NCI-H2227 (cell line): ENCODE measurements at regions not wholly inside any gene's neighbourhood (a gene's known extent, or its start where the extent isn't known, plus 50 kb on each side); places are given as distances from the start of the nearest gene placed in this dataset.

ENCODE experiments used
- DNase-seq: peaks from one replicate; lab custom pipeline; 2025; ENCODE audit not compliant: unreplicated experiment; lab: John Stamatoyannopoulos, UW

GRCh38 chr3:147582642-147583041 is 173.5 kb downstream of the ZIC1 start:
- DNase-seq: no peak

DNA sequence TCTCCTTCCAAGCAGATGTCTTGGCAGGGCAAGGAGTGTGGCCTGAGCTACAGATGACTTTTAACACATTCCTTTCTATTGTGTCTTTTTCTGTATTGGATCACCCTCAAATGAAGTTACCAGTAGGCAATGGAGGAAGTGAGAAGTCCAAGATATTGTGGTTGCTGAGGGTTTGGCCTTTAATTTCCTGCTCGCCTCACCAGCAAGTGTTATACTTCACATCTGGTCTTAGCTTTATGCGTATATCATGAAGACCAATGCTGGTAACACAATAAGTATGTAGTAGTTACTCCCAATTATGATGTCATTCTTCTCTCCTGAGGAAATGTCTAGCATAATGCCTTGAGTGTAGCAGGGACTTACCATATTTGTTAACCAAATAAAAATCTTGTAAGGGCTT is 179.9 kb downstream of the ZIC1 start:
- DNase-seq: no peak

- no peak for DNase-seq
Measured at GRCh38 chr3:147604136-147604535, 195.0 kb downstream of the ZIC1 start.

GRCh38 chr3:147613725-147614124 is 204.6 kb downstream of the ZIC1 start:
- no peak for DNase-seq

DNA sequence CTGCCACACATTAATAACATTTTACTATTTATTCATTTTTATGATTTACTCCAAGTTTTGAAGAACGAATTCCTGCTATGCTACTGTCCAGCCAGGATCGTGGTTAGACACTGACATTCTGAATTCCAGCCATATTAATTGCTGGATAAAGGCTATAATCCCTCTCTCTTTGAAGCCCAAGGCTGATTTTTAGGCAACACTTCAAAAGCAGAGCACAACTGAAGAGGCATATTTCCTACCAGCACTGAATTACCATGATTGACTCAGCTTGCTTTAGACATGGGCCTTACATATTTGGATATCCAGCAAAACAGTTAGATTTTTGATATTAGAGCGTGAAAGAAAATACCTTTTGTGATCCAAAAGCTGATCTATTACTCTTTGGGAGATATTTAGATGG is 205.0 kb downstream of the ZIC1 start:
- no peak for DNase-seq

DNA sequence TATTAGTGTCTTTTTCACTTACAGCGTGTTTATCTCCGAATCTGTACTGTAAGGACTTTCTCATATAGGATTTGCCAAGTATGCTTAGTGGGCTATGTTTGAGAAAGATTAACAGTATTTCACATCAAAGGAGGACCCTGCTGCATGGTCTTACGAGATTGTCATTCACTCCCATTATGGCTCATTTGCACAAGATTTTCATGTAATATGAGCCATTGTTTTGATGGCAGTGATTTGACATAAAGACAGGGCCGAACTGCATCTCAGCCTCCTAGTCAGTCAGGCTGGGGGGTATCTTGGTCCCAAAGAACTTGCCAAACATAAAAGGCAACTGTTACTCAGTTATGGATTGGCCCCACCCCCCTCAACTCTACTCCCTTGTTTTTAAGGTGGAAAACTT is 205.9 kb downstream of the ZIC1 start:
- DNase-seq: no peak

- no peak for DNase-seq
Measured at GRCh38 chr3:147616998-147617619, 207.9 kb downstream of the ZIC1 start.

- no peak for DNase-seq
Measured at GRCh38 chr3:147618691-147619090, 209.5 kb downstream of the ZIC1 start.

DNA sequence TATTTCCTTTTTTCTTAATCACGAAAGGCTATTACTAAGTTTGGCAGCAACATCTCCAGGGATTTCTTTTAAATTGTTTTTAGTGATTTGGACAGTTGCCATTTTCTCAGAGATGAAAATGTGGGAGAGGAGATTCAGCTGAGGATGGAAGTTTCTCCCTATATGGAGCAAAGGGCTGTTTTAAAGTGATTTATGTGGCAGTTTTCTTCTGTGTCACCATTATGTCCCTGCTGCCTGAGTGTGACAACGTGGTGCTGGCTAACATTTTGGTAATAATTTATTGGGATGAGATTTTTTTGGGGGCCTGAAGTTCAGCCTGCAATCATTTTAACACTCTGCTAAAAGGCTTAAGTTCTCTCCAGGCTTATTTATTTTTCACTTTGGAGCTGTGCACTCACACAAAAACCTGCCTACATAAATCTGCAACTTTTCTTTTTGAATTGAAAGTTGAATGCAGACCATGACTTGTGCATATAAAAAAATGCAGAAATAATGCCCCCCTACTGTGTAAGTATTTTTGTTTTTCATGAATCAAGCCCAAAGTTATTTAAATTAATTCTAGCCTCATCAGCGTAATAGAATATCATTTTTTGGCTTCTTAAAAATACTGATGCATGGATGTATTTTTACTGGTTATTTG is 210.9 kb downstream of the ZIC1 start:
- DNase-seq: no peak

GRCh38 chr3:147620906-147621305 is 211.7 kb downstream of the ZIC1 start:
- no peak for DNase-seq

- DNase-seq: no peak
Measured at GRCh38 chr3:147630921-147631415, 221.8 kb downstream of the ZIC1 start.

DNA sequence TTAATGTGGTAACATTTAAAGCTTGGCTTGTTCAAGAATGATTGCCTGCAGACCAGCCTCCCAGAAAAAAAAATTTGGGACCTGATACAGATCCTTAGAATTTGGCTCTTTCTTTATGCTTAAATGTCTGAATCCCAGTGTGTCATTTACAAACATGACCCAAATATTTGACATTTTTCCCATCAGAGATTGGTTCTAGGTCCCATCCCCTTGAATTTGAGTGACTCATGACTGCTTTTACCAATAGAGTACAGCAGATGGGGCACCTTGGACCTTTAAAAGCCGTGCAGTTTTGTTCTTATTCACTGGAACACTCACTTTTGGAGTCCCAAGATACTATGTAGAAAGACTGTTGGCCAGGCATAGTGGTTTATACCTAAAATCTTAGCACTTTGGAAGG is 231.6 kb downstream of the ZIC1 start:
- no peak for DNase-seq

- DNase-seq: no peak
Measured at GRCh38 chr3:147645761-147646160, 236.6 kb downstream of the ZIC1 start.

DNA sequence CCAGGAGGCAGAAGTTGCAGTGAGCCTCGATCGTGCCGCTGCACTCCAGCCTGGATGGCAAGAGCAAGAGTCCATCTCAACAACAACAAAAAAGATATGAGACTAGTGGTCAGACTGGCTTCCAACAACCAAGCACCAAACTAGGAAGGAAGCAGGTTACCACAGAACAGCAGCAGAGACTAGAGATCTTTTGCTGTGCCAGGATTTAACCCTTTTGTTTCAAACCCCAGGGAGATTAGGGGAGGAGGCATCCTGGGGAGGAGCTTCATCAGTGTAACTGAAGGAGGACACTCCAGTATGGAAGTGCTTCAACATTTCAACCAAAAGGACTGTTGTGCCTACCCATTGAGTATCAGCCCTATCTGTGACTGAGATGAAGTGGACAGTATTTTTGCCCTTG is 240.3 kb downstream of the ZIC1 start:
- no peak for DNase-seq

- no peak for DNase-seq
Measured at GRCh38 chr3:147651107-147651778, 242.1 kb downstream of the ZIC1 start.

DNA sequence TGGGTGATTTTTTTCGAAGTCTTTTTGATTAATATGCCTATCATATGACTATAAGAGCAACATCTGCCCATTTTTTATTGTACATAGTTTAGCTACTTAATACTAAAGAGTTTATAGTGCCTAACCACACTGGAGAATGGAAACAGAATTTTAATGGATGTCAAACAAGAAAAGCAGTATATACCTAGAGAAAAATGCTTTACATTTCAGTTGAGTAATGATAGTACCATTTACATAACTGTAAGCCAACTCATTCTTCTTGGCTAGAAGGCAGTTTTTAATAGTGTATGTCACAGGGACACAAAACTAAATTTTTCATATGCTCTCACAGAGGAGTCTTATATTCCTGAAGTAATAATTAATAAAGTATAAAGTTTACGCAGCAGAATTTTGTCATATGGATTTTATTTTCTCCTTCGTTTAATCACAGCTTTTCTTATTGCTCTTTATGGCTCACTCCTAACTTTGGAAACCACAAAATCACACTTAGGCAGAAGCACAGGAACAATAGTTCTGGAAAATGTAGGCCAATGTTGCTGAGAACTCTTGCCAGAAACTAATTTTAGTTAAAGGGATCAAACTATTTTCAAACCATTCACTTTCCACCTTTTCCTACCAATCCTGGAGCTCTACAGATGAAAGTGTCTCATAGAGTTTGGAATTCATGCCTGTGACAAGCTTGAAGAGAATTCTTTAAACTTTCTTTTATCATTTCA is 243.6 kb downstream of the ZIC1 start:
- no peak for DNase-seq

GRCh38 chr3:147653367-147653923 is 244.3 kb downstream of the ZIC1 start:
- DNase-seq: no peak

GRCh38 chr3:147654827-147655226 is 245.7 kb downstream of the ZIC1 start:
- no peak for DNase-seq

DNA sequence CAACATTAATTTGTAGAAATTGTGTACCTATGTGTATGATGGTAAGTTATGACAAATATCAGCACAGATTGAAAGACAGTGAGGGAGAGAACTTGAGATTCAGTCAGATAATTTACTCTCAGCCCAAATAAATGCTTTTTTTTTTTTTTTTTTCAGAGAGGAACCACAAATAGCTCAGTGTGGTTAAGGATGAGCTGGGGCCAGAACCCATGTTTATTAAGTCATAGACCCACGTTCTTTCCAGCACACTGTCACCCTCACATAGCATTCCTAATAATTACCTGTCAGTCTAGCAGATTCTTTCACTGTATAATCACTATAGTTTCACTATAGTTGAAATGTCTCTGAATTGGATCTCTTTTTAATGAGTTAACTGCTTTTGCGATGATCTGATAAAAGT is 246.1 kb downstream of the ZIC1 start:
- DNase-seq: no peak

- no peak for DNase-seq
Measured at GRCh38 chr3:147656023-147656422, 246.9 kb downstream of the ZIC1 start.

GRCh38 chr3:147661916-147662315 is 252.8 kb downstream of the ZIC1 start:
- DNase-seq: no peak
